GM11168 (cell line): ENCODE measurements at regions not wholly inside any gene's neighbourhood (a gene's known extent, or its start where the extent isn't known, plus 50 kb on each side); places are given as distances from the start of the nearest gene placed in this dataset.

ENCODE experiments used
- in situ Hi-C: fragments of 300-500 bp; cut with MboI; formaldehyde crosslinking; loops from one replicate; pipeline ENCODE4 v1.12.0; 2022; ENCODE audit warnings: low sequenced_read_pairs; ENCODE audit not compliant: unreplicated experiment

DNA sequence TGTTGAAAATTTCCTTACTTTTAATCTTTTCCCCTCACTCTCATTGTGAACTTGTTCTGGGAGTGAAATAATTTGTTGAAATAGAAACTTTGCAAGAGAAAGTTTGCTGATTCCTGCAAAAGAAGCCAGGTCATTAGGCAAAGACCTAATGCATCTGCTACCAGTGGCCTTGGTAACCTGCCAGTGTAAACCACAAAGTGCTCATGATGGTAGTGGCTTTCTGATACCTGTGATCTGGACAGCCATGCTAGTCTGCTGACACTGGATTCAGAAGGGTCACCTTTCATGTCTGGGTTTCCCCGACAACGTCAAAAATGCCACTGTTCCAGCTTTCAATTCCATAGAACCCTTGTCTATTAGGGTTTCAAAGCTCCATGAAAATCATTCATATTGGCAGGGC is 123.7 kb upstream of the MCTP2 start:
- in situ Hi-C loops, result no loop called here

DNA sequence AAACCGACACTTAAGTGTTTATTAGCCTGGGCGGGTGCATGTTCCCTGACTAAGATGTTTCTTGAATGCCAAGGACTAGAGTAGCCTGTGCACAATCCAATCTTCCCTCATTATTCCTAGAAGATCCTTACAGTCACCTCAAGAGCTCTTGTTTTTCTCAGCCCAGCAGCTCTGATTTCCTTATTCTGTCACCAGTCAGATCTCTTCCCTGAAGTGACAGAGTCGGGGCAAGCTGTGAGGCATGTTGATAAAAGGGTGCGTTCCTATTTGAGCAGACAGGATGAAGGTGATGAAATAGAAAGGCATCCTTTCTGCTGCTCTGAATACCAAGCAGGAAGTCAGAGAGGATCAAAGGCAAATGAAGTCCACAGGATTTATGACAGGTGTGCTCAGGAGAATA is 125.6 kb upstream of the MCTP2 start:
- in situ Hi-C loops, result no loop called here

DNA sequence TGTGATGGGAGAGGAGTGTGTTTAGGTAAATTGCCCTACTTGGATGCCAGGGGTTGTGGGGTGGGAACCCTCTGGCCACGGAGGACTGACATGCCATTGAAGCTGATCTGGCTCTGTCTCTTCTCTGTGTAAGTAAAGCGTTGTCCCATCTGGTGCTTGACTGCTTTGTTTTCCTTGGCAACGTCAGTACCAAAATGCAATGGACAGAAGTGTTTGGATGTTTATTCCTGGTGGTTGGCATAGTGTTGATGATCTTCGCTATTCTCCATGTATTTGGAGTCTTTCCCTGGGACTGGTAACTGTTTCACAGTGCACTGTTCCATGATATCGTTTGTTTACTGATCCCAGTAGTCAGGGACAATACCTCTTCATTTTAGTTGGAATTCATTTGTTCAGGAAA is 130.5 kb upstream of the MCTP2 start:
- in situ Hi-C loops, result no loop called here

DNA sequence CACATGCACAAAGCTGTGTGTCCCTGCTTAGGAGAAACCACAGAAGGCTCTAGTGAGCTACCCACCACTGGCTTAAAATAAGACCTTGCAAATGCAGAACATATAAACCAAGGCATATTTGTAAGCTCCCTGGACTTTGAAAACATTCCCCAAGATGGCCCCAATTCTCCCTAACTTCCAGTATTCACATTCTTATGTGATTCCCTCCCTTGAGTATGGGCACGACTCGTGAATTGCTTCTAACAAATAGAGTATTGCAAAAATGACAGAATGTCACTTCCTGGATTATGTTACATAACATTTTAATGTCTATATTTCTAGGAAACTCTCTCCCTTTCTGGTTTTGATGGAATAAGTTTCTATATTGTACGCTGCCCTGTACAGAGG is 131.8 kb upstream of the MCTP2 start:
- in situ Hi-C loops, result no loop called here

DNA sequence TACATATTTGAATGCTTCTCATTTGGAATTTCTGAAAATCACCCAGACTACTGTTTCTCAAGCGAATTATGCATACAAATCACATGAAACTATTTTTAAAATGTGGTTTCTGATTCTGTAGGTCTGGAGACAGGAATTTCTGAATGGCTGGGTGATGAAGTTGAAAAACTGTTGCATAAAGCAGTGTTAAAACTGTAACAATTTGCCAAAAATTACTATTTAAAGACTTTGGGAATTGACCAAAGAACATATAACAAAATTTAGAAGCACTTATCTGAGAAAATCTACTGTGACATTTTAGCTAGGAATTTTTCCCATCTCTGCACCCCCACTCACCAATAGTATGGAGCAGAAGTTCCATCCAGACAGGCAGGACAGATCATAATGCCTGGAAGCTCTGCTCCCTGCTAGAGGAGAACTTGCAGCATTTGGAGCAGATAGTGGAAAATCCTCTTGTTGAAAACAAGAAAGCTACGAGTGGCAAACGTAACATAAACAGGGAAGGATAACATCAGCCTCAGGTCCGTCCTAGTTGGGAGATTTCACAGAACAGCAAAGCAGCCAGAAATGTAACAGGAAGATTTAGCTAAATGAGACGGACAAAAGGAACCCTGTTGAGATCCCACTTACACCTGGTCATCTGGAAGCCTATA is 132.3 kb upstream of the MCTP2 start:
- in situ Hi-C loops, result no loop called here

DNA sequence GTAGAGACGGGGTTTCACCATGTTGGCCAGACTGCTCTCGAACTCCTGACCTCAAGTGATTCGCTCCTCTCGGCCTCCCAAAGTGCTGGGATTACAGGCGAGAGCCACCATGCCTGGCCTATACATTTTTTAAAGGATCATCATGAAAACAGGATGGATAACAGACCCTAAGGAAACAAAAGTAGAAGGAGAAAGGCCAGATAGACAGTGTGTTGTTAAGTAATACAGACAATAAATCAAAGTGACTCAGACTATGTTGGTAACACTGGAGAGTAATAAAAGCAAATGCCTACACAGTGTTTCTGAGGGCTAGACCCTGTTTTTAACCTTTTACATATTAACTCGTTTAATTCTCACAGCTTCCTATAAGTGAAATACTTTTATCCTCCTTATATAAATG is 133.8 kb upstream of the MCTP2 start:
- in situ Hi-C loops, result no loop called here

DNA sequence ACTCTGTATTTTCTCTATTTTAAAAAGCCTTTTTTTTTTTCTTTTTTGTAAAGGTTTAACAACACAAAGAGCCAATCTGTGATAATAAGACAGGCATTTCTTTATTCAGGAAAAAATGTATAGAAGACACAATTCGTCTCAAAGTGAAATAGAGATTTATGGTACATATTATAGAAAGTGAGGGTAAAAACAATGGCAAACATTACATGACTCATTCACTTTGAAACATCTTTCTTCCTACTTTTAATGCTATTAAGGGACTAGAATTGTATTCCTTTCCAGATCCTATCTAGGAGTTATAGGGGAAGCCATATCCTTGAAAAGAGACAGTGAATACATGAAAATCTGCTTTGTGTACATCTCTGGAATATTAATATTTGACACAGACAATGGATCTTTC is 137.1 kb upstream of the MCTP2 start:
- in situ Hi-C loops, result no loop called here

DNA sequence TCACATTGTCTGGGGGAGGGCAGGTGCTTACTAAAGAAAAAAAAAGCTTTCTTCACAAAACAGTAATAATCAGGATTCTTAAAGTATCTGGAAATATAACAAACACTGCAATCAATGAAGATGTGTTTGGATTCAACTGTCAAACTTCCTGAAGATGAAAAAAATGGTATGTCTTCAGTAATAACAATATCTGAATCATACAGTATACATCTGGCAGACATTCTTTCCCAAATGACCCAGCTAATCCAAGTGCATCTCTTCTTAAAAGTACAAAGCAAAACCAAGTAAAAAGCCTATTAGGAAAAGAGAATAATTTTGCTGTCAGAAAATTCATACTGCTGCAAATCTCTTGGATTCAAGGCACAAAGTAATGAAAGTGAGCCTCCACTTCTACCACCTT is 145.0 kb upstream of the MCTP2 start:
- in situ Hi-C loops, result no loop called here

DNA sequence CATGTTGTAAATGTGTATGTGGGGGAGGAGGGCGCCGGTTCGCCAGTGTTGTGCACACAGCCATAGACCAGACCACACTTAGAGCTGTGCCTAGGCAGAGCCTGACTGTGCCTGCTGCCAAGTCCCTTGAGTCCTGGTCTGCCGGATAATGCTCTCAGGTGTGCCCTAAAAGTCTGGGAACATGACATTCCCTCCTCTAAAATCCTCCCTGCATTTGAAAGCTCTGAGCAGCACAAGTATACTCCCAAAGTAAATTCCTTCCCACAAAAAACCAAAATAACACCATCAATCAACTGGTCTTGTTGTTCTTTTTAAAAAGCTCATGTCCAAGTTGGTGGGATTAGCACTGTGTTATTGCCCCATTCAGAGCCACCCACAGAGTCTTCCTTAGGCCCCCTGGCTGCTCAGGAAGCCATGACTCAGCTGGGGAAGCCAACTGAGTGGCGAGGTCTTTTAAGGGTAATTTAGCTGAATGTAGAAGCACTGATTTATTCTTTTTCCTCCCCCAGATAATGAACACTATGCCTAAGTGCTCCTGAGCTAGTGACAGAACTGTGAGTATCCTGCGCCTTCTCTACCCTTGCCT is 147.8 kb upstream of the MCTP2 start:
- in situ Hi-C loops, result no loop called here

DNA sequence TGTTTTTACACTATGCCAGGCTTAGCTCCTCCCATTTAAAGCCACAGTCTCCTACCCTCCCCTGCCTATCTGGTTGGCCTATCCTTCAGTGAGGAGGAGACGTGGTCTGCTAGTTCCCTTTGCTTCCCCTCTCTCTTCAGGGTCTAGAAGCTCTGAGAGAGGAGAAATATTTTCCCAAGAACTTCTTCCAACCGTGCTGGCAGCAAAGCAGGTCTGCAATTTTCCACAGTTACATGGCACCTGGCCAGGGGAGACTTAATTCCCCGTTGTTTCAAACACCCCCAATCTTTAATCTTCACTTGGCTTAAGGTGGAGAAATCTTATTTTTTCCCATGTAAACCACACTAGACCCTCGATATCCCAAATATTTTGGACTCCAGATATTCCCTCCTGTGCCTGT is 149.5 kb upstream of the MCTP2 start:
- in situ Hi-C loops, result no loop called here

DNA sequence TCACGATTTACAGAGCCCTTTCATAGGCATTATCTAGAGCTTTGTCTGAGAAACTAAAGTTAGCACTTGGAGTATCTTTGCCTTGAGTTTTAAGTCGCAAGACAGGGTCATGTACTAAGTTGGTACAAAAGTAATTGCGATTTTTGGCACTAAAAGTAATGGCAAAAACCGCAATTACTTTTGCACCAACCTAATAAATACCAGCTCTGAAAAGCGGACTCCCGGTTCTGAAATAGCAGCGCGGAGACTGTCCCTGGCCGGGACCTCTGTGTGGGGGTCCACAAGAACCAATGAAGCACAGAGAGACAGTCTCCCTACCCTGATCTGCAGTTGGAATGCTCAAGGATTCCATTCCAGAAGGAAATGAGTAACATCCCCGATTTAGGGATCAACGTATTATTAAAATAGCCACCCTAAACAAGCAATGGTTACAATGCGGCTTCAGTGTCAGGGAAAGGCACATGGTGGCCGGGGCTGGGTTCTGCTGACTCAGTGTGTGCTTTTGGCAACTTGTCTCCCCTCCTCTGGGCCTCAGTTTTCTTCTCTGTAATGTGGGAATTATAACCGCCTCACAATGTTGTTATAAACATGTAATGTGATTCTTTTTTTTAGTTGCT is 150.3 kb upstream of the MCTP2 start:
- in situ Hi-C loops, result no loop called here

DNA sequence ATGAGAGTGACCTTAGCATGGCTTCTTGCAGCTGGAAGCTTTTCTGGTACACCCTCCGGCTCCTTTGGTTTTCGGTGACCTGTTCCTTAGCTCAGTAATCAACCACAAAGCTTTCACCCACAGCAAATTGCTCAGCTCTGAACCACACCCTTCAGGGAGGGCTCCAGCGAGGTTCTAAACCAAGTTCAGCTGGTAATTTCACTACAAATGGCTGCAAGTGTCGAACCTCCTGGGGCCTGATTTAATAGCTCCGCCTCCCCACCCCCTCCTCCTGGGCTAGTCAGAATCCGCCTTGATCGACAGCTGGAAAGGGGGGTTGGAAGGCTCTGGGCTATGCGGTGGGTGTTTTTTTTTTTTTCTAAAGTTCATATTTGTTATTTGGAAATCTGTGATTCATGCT is 150.9 kb upstream of the MCTP2 start:
- in situ Hi-C loops, result no loop called here

DNA sequence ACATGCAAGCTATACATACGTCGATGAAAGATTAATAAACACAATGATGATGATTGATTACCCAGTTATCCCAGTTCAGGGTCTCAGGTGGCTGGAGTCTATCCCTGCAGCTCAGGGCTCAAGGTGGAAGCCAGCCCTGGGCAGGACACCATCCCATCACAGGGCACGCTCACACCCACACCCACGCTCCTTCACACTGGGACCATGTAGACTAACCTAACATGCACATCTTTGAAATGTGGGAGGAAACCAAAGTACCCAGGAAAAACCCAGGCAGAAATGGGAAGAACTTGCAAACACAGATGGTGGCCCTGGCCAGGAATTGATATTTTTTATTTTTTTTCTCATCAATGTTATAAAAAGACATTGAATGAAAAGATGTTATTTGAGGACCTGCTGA is 151.4 kb upstream of the MCTP2 start:
- in situ Hi-C loops, result no loop called here

DNA sequence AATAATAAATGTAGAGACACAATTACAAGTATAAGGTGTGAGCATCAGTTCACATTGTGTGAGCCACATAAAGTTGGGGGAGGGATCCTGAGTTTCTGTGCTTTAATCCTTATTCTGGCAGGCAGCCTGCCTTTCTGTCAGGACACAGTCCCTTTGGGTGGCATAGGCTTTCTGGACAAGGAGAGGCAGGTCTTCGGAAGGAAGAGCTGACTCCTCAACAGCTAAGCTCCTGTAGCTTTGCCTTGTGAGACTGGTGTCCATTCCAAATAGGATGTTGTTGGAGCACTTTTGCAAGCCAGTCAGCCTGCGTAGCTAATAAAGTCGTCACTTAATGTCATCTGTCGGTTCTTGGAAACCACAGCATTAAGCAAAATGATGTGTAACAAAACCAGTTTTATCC is 151.9 kb upstream of the MCTP2 start:
- in situ Hi-C loops, result no loop called here

DNA sequence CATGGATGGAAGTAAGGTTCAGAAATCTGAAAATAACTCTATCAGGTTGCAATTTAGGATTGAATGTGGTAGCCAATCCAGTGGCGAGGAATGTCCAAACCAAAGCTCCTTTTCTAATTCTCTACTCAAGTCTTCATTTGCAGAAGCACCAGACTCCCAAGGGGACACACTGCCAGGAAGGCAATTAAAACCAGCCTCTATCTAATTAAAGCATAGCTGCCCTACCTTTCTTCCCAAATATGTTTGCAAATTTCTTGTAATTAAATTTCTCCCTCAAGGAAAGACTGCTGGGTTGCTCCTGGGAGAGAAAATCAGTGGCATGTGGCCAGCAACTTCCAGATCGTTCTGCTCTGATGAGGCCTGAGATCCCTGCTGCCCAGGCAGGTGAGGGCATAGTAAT is 153.4 kb upstream of the MCTP2 start:
- in situ Hi-C loops, result no loop called here

DNA sequence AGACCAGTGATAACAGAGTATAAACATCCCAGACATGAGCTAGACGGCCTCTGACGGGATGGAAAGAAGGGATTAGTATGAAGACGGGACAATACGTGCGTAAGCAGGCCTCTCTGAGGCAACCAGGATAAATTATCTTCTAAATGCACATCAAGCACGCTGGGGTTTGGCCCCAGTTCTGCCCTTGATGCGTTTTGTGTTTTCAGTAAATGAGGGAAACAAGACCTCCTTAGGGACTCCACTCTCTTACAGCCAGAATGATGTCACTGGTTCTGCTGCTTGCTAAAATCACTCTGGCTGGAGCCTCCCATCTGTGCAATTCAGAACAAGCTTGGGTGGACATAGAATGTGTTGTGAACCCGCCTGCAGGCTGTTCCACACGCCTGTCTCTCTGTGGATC is 156.0 kb upstream of the MCTP2 start:
- in situ Hi-C loops, result no loop called here

DNA sequence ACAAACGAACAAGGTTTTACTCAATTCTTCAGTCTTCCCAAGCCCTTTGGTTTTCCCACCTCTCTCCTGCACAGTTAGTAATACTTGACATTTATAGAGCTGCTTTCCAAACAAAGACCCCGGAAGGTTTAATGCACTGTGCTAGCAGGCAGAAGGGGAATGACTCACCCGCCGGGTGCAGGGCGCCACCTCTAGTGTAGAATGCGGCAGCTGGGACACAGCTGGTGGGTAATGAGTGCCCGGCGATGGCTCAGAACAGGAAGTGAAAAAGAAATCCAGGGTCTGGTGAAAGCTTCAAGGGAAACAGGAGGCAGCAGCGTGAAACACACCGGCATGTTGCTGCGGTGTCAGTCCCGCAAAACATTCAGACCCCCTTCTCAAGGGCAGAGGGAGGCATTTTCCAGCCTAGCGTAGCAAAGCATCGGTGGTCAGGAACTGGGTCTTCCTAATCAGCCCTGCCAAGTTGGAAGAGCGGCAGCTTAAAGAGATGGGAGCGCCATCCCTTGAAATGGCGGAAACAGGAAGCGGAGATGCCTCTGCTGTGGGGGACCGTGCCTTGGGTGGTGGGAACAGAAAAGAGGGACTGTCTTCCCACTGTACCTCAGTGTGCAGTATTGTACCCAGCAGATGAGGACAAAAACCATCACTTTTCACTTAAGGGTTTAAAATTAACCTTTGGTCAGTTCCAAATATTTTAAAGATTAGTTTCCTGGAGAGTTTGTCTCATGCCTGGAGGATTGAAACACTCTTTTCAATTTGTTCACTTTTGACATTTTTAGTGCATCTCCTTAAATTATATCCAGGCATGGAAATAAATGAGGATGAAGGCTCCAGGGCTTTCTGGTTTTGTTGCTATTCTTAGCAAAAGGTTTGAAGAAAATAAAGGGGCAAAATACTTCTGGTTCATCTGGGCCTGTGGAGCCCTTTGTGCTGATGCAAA is 160.7 kb upstream of the MCTP2 start:
- in situ Hi-C loops, result no loop called here

DNA sequence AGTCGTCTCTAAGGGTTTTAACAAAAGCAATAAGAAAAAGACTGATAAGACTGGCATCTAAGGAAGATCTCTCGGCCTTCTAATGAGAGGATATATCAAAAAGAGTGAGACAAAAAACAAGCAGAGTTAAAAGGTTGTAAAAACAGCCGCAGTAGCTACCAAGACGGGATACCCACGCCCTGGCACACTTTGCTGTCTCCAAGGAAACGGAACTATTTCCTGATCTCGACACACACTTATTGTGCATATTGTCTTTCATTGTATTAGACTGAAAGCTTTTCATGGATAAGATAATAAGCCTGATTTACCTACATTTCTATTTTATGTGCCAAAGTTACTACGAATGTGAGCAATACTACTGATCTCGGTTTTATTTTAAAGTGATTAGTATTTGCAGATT is 161.5 kb upstream of the MCTP2 start:
- in situ Hi-C loops, result no loop called here

DNA sequence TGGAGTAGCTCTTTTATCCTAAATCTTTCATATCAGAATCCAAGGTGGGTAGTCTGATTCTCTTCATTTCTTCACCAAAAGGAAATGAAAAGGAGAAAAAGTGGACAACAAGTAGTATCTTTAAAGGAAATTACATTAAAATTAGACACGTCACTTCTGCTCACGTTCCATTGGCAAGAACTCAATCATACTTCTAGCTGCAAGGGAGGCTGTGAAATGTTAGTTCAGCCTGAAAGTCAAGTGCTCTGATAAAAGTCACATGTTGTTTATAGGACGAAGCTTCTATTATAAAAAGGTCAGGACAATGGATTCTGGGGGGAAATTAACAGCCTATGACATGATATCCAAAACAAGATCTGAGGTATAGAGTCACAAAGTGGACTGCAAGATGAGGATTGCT is 164.6 kb upstream of the MCTP2 start:
- in situ Hi-C loops, result no loop called here

DNA sequence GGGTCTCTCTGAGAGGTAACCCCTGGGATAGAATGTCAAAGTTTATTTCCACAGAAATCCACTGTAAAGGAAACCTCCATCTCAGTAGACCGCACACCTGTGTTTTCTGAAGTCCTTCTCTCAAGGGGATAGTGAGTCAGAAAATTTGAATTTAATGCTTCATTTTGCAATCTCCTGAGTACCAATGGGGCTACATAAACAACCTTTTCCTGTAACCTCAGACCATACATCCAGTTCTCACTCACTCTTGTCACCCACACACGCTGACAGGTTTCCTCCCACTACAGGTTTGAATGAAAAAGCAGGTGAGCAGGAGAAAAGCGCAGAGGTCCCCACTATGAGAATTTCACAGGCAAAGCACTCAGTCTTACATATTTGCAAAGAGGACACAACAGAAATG is 165.3 kb upstream of the MCTP2 start:
- in situ Hi-C loops, result no loop called here

DNA sequence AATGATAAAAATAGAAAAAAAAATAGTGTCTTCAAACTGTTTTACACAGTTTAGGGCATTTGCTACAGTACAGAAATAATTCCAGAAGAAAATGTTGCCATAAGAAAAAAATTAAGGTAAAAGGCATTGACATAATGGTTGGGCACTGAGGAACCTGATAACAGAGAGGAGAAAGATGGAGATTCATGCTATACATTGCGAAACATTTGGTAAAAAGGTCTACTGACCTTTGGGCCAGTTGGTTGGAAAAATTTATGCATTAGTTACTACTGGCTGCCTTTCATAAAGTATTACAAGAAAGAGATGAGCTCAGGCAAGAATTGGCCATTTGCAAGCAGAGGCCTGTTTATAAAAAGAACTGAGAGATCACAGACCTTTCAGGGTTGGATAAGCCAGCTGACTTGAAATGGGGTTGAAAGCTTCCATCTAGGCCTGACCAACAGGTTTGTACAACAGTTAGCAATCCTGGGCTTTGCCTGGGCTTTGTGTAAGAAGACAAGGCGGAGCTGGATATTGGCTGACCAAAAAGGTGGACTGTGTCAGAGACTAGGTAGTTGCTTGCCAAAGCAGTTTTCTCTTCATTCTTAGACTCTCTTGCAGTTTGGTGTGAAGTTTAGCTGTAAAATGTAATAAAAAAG is 166.6 kb upstream of the MCTP2 start:
- in situ Hi-C loops, result no loop called here
